ENCODE measurements at regions not wholly inside any gene's neighbourhood (a gene's known extent, or its start where the extent isn't known, plus 50 kb on each side); places are given as distances from the start of the nearest gene placed in this dataset.
"Not testable (repeated sequence)": the region's sequence is repeated elsewhere in the genome, so short reads cannot be mapped to it uniquely, and the experiment has no call there.

- TF ChIP-seq, protein P1, sequence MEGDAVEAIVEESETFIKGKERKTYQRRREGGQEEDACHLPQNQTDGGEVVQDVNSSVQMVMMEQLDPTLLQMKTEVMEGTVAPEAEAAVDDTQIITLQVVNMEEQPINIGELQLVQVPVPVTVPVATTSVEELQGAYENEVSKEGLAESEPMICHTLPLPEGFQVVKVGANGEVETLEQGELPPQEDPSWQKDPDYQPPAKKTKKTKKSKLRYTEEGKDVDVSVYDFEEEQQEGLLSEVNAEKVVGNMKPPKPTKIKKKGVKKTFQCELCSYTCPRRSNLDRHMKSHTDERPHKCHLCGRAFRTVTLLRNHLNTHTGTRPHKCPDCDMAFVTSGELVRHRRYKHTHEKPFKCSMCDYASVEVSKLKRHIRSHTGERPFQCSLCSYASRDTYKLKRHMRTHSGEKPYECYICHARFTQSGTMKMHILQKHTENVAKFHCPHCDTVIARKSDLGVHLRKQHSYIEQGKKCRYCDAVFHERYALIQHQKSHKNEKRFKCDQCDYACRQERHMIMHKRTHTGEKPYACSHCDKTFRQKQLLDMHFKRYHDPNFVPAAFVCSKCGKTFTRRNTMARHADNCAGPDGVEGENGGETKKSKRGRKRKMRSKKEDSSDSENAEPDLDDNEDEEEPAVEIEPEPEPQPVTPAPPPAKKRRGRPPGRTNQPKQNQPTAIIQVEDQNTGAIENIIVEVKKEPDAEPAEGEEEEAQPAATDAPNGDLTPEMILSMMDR (conservative IDR thresholded peaks at IDR 0.05; ENCODE audit: low read length) = no peak
- no peak for TF ChIP-seq EZH2phosphoT487 (IDR thresholded peaks at IDR 0.05; ENCODE audit: borderline replicate concordance, low read depth, low read length)
- ChIA-PET CTCF (ENCODE audit: unreplicated experiment) (no interaction called here), POLR2A (no interaction called here)
- Histone ChIP-seq H3K4me1 (ENCODE audit: insufficient read depth, low read length, poor library complexity, severe bottlenecking) (no peaks in the 10 kb centered on the region), H3K4me3 (ENCODE audit: low read depth, low read length, poor library complexity, severe bottlenecking) (no peak overlapping the region), H4K20me1 (ENCODE audit: insufficient read depth, low read length) (no peaks in the 10 kb centered on the region; the same call in 1 of the 2 replicates), H3K27ac (ENCODE audit: low read depth, low read length, poor library complexity, severe bottlenecking) (no peak overlapping the region), H3K9me3 (ENCODE audit: low read length) (no peaks in the 10 kb centered on the region), H3K4me2 (ENCODE audit: low read length) (no peak overlapping the region), H3K9me2 (ENCODE audit: insufficient read depth, low read length) (no peaks in the 10 kb centered on the region), H3K79me2 (ENCODE audit: insufficient read depth, low read depth, low read length) (no peaks in the 10 kb centered on the region), H3K36me3 (ENCODE audit: insufficient read depth, low read length) (no peaks in the 10 kb centered on the region), H2AFZ (ENCODE audit: low read length) (no peak overlapping the region)
- no peak for DNase-seq (ENCODE audit: low spot score)
- no TSS peak for BruUV-seq (replicated peaks)
- intact Hi-C loops (cut with micrococcal nuclease; ENCODE audit: unreplicated experiment) = no loop called here
These were observed 167.7 kb upstream of the KCNJ15 start for GRCh38 chr21:38088916-38089762.

DNA sequence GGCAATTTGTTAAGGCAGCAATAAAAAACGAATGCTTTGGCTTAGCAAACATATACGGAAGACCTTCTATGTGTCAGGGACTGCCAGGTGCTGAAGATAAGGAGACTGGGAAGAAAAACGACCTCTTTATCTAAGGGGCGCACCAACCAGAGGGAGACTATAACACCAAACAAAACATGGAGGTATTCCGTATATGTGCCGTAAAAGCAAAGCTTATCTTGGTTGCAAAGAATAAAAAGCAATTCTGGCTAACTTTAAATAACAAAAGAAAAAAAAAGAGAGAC is 167.1 kb upstream of the KCNJ15 start:
- no peaks in the 10 kb centered on the region for H3K9me3 ChIP-seq (ENCODE audit: low read length)
- no peaks in the 10 kb centered on the region for H3K9me2 ChIP-seq (ENCODE audit: insufficient read depth, low read length)
- H4K20me1 ChIP-seq (ENCODE audit: insufficient read depth, low read length) = no peaks in the 10 kb centered on the region; the same call in 1 of the 2 replicates
- H3K4me3 ChIP-seq (ENCODE audit: low read depth, low read length, poor library complexity, severe bottlenecking) = no peak overlapping the region
- ChIA-PET CTCF (ENCODE audit: unreplicated experiment) (no interaction called here), POLR2A (no interaction called here)
- H3K27ac ChIP-seq (ENCODE audit: low read depth, low read length, poor library complexity, severe bottlenecking) = no peak overlapping the region
- H3K79me2 ChIP-seq (ENCODE audit: insufficient read depth, low read depth, low read length) = no peaks in the 10 kb centered on the region
- DNase-seq (ENCODE audit: low spot score) = no peak
- no peaks in the 10 kb centered on the region for H3K36me3 ChIP-seq (ENCODE audit: insufficient read depth, low read length)
- intact Hi-C loops (cut with micrococcal nuclease; ENCODE audit: unreplicated experiment) = no loop called here
- H3K4me1 ChIP-seq (ENCODE audit: insufficient read depth, low read length, poor library complexity, severe bottlenecking) = no peaks in the 10 kb centered on the region
- no TSS peak for BruUV-seq (replicated peaks)
- H2AFZ ChIP-seq (ENCODE audit: low read length) = no peak overlapping the region
- TF ChIP-seq EZH2phosphoT487 (IDR thresholded peaks at IDR 0.05; ENCODE audit: borderline replicate concordance, low read depth, low read length) = no peak
- TF ChIP-seq, protein P1 (conservative IDR thresholded peaks at IDR 0.05; ENCODE audit: low read length) = no peak
- H3K4me2 ChIP-seq (ENCODE audit: low read length) = no peak overlapping the region

DNA sequence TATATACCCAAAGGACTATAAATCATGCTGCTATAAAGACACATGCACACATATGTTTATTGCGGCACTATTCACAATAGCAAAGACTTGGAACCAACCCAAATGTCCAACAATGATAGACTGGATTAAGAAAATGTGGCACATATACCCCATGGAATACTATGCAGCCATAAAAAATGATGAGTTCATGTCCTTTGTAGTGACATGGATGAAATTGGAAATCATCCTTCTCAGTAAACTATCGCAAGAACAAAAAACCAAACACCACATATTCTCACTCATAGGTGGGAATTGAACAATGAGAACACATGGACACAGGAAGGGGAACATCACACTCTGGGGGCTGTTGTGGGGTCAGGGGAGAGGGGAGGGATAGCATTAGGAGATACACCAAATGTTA is 165.7 kb upstream of the KCNJ15 start:
- H3K9me2 ChIP-seq (ENCODE audit: insufficient read depth, low read length); H3K36me3 ChIP-seq (ENCODE audit: insufficient read depth, low read length); H3K4me2 ChIP-seq (ENCODE audit: low read length); CTCF ChIA-PET (ENCODE audit: unreplicated experiment); BruUV-seq (replicated peaks); H3K9me3 ChIP-seq (ENCODE audit: low read length); H4K20me1 ChIP-seq (ENCODE audit: insufficient read depth, low read length); H3K79me2 ChIP-seq (ENCODE audit: insufficient read depth, low read depth, low read length); DNase-seq (ENCODE audit: low spot score); intact Hi-C loops (cut with micrococcal nuclease; ENCODE audit: unreplicated experiment); POLR2A ChIA-PET; H3K27ac ChIP-seq (ENCODE audit: low read depth, low read length, poor library complexity, severe bottlenecking); H3K4me1 ChIP-seq (ENCODE audit: insufficient read depth, low read length, poor library complexity, severe bottlenecking); H3K4me3 ChIP-seq (ENCODE audit: low read depth, low read length, poor library complexity, severe bottlenecking); H2AFZ ChIP-seq (ENCODE audit: low read length): not testable (repeated sequence)

Data from OCI-LY7 (cell line).